Mesothelial cell of epicardium (in vitro differentiated cells): ENCODE measurements at regions not wholly inside any gene's neighbourhood (a gene's known extent, or its start where the extent isn't known, plus 50 kb on each side); places are given as distances from the start of the nearest gene placed in this dataset.

Experiments
- DNase-seq, 2 experiments: peaks; one replicate each; pipeline ENCODE4 v3.0.0; 2021; ENCODE audit warnings: low spot score in 2 of 2; ENCODE audit not compliant: unreplicated experiment in 2 of 2
- H3K27ac Mint-ChIP-seq: 2 replicates; pipeline ENCODE4 v1.8.0; 2021; ENCODE audit warnings: mixed read lengths
- H3K27me3 Mint-ChIP-seq: 2 replicates; pipeline ENCODE4 v1.8.0; 2021; ENCODE audit warnings: low read depth, mixed read lengths
- H3K36me3 Mint-ChIP-seq: 2 replicates; pipeline ENCODE4 v1.8.0; 2021; ENCODE audit warnings: mixed read lengths
- H3K4me1 Mint-ChIP-seq: 2 replicates; pipeline ENCODE4 v1.8.0; 2021; ENCODE audit warnings: mixed read lengths
- H3K4me3 Mint-ChIP-seq: 2 replicates; pipeline ENCODE4 v1.8.0; 2021; ENCODE audit warnings: mild to moderate bottlenecking, moderate library complexity, mixed read lengths
- H3K9me3 Mint-ChIP-seq: 2 replicates; pipeline ENCODE4 v1.8.0; 2021; ENCODE audit warnings: mixed read lengths
- CTCF ChIP-seq: fragments of 200-600 bp; sonication (generic); IDR thresholded peaks from one replicate; pipeline ENCODE4 v1.5.0; 2021; ENCODE audit warnings: antibody characterized with exemption; ENCODE audit not compliant: unreplicated experiment

GRCh38 chr12:24424889-24425600, 475.6 kb upstream of the SOX5 start:
- no peak for TF ChIP-seq CTCF
- Mint-ChIP-seq H3K27me3 (peaks cover 15% of the 10 kb centered on the region), H3K9me3 (peaks cover 9% of the 10 kb centered on the region), H3K4me1 (peaks cover 18% of the 10 kb centered on the region), H3K36me3 (no peaks in the 10 kb centered on the region), H3K27ac (no peak overlapping the region), H3K4me3 (no peak overlapping the region)
- DNase-seq: no peak

- no peaks in the 10 kb centered on the region for H3K36me3 Mint-ChIP-seq
- H3K27ac Mint-ChIP-seq: no peak overlapping the region
- no peak overlapping the region for H3K4me3 Mint-ChIP-seq
Observed at GRCh38 chr12:24424376-24424775, 474.9 kb upstream of the SOX5 start.

GRCh38 chr12:24423611-24424010, 474.1 kb upstream of the SOX5 start:
- Mint-ChIP-seq H3K4me1 (peaks cover 18% of the 10 kb centered on the region), H3K36me3 (no peaks in the 10 kb centered on the region), H3K27me3 (peaks cover 15% of the 10 kb centered on the region), H3K27ac (no peak overlapping the region), H3K9me3 (peaks cover 9% of the 10 kb centered on the region), H3K4me3 (no peak overlapping the region)
- DNase-seq: no peak
- TF ChIP-seq CTCF: no peak

More at GRCh38 chr12:24424376-24424775, 474.9 kb upstream of the SOX5 start:
- no peak for TF ChIP-seq CTCF
- H3K4me1 Mint-ChIP-seq: peaks cover 18% of the 10 kb centered on the region
- H3K27me3 Mint-ChIP-seq: peaks cover 15% of the 10 kb centered on the region
- H3K9me3 Mint-ChIP-seq: peaks cover 9% of the 10 kb centered on the region
- DNase-seq: no peak

GRCh38 chr12:24421759-24422158, 472.3 kb upstream of the SOX5 start:
- DNase-seq: no peak
- no peaks in the 10 kb centered on the region for H3K36me3 Mint-ChIP-seq
- TF ChIP-seq CTCF: no peak
- peaks cover 3% of the 10 kb centered on the region for H3K27me3 Mint-ChIP-seq
- no peak overlapping the region for H3K27ac Mint-ChIP-seq
- no peak overlapping the region for H3K4me3 Mint-ChIP-seq
- H3K4me1 Mint-ChIP-seq: peaks cover 13% of the 10 kb centered on the region
- H3K9me3 Mint-ChIP-seq: peaks cover 9% of the 10 kb centered on the region

GRCh38 chr12:24418157-24418556, 468.7 kb upstream of the SOX5 start:
- DNase-seq: no peak
- H3K4me1 Mint-ChIP-seq: peaks cover 12% of the 10 kb centered on the region
- H3K4me3 Mint-ChIP-seq: no peak overlapping the region
- no peaks in the 10 kb centered on the region for H3K27me3 Mint-ChIP-seq
- no peak overlapping the region for H3K27ac Mint-ChIP-seq
- H3K36me3 Mint-ChIP-seq: no peaks in the 10 kb centered on the region
- peaks cover 9% of the 10 kb centered on the region for H3K9me3 Mint-ChIP-seq
- no peak for TF ChIP-seq CTCF
